HG02852 (cell line): ENCODE measurements at regions not wholly inside any gene's neighbourhood (a gene's known extent, or its start where the extent isn't known, plus 50 kb on each side); places are given as distances from the start of the nearest gene placed in this dataset.

Experiments used
- ATAC-seq: cut with Tn5 transposase; IDR thresholded peaks from one replicate; pipeline ENCODE4 v1.9.1; 2021; ENCODE audit warnings: mild to moderate bottlenecking, moderate library complexity; ENCODE audit not compliant: unreplicated experiment

DNA sequence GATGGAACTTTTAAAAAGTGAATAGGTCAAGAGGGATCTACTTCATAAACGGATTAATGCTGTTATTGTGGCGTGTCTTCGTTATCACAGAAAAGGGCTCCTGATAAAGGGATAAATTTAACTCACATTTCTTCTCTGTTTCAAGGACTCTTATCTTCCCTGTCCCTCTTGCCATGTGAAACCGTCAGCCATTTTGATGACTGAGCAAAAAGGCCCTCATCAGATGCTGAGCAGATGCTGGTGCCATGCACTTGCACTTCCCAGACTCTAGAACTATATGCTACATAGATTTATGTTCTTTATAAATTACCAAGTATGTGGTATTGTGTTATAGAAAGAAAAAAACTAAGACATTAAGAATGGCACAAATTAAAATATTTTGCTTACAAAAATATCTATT is 1011.8 kb upstream of the GBE1 start:
- no peak for ATAC-seq

DNA sequence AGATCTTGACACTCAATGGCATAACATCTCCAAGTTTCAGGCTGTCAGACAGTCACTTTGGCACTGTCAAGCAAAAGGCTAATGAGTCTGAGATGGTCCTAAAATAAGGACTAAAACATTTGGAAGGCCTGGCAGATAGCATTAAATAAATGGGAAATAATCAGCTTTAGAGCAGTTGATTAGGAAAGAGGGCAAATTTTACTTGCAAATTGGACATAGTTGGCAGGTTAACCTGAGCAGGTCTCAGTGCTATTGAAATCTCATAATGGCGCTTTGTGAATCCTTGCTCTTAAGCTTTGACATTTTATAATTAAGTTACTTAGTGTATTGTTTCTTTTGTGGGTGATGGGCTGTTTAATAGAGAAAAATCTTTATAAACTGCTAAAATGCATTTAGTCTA is 1003.1 kb upstream of the GBE1 start:
- no peak for ATAC-seq

DNA sequence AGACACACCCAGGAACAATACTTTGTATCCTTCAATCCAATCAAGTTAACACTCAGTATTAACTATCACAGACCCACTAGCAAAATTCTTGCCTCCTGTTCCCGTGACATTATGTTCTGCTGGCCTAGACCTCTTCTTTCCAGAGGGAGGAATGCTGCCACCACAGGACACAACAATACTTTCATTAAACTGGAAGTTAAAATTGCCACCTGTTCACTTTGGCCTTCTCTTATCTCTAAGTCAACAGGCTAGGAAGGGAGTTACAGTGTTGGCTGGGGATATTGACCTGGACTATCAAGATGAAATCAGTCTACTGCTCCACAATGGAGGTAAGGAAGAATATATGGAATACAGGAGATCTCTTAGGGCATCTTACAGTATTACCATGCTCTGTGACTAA is 1000.4 kb upstream of the GBE1 start:
- no peak for ATAC-seq

GRCh38 chr3:82745544-82745943 is 984.1 kb upstream of the GBE1 start:
- ATAC-seq = no peak

DNA sequence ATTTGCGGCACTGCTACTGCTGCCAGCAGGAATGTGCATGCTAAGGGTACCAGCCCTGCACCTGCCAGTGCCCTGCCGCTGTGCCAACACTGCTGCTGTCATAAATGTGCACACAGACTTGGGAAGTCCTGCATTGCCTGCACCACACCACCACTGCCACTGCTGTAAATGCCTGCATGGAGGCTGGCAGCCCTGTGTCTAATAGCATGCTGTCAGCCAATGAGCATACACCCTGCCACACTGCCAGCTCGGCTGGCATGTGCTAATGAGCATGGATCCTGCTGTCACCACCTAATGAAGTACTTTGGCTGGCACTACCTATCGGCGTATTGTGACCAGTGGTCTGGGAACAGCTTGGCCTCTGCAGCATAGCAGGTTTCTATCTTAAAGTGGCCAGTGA is 981.8 kb upstream of the GBE1 start:
- ATAC-seq = no peak

GRCh38 chr3:82741346-82741745 is 979.9 kb upstream of the GBE1 start:
- no peak for ATAC-seq

GRCh38 chr3:82739390-82739789 is 977.9 kb upstream of the GBE1 start:
- ATAC-seq = no peak

GRCh38 chr3:82736696-82737277 is 975.3 kb upstream of the GBE1 start:
- no peak for ATAC-seq

DNA sequence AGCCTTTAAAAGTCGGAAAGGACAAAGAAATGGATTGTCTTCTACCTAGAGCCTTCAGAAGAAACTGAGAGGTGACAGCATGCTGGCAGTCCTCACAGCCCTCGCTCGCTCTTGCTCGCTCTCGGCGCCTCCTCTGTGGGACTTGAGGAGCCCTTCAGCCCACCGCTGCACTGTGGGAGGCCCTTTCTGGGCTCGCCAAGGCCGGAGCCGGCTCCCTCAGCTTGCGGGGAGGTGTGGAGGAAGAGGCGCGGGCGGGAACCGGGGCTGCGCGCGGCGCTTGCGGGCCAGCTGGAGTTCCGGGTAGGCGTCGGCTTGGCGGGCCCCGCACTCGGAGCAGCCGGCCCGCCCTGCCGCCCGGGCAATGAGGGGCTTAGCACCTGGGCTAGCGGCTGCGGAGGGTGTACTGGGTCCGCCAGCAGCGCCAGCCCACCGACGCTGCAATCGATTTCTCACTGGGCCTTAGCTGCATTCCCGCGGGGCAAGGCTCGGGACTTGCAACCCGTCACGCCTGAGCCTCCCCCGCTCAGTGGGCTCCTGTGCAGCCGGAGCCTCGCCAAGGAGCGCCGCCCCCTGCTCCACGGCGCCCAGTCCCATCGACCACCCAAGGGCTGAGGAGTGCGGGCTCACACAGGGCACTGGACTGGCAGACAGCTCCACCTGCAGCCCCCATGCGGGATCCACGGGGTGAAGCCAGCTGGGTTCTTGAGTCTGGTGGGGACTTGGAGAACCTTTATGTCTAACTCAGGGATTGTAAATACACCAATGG is 953.8 kb upstream of the GBE1 start:
- no peak for ATAC-seq

DNA sequence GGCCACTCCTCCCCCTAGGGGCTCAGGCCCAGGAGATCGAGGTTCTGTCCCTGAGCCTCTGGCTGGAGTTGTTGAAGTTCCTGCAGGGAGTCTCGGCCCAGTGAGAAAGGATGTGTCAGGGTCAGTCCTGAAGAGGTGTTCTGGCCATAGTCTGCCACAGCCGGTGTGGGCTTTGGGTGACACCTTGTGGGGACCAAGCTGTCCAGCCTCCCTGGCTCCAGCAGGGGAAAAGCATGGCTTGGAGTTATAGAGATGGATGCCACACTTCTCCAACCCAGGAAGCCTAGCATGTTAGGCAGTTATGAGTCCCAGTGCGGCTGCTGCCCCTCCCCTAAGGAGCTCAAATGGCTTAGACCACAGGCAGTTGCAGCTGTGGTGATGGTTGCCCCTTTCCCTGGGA is 945.6 kb upstream of the GBE1 start:
- ATAC-seq = no peak

DNA sequence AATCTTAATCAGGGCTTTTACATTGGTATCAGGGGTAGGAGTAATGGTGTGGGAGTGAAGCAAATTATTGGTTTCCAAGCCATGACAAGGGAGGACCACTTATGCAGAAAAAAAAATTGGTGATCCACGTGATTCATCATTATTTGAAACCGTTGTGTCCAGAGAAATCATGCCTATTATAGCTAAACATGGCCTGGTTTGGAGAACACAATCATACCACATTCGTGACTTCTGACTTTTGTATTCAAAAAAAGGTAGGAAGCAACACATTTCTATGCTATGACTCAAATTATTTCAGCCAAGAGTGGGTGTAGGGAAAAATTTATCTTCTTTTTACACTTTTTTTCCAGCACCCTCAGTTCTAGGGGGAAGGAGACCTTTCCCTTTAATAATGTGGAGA is 924.3 kb upstream of the GBE1 start:
- no peak for ATAC-seq

DNA sequence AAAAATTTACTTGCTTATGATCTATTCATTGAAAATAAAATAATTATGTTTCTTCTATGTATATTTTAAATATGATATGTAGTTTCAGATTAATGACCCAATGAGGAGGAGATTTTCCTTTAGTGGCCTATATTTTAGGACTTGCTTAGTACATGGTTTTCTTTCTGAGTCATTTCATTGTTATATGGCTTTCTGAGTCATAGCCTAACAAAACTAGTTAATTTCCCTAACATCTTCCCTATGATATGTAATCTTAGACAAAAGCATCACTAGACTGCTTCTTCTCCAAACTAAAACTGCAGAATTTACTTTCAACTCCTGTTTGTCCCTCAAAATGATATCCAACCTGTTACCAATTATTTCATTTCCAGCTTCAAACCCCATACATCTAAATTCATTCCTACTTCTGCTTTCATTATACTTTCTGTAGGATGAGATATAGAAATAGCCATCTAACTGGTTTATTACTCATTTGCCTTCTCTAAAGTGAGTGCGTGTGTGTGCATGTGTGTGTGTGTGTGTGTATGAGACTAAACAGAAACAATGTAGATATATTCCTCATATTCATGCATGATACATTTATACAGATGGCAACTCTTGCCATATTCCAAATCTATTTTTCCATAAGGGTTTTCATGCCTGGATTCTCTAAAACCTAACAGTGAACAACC is 915.0 kb upstream of the GBE1 start:
- no peak for ATAC-seq

DNA sequence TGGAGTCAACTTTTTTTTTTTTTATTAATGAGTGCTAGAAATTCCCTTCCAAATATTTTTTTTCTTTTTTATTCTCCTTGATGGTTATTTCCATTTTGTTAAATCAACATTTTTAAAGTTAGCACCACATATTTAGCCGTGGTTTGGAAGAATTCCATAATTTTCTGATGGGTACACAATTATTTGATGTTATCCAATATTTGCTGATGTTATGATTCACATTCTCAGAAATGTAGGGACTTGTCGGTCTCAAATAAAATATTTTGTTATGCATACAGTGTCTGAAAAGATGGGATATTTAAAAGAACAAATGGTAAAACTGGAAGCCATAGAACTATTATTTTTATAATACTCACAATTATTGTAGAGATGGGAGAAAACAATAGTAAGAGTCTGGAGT is 911.5 kb upstream of the GBE1 start:
- ATAC-seq = no peak

DNA sequence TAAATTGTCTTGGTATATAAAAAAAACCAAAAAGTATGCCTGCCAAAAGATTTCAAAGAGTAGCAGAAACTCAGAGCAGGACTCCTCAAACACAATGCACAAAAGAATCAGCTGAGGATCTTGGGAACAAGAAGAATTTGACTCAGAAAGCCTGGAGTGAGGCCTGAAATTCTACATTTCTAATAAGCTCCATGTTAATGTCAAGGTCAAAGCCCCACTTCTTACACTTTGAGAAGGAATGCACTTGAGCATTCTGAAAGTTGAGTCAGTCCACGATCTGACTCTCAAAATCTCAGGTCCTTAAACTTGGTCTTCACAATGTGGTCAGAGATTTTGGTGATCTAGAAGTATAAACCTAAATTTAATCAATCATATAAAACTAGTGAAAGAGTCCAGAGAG is 910.0 kb upstream of the GBE1 start:
- no peak for ATAC-seq

- no peak for ATAC-seq
Observed at GRCh38 chr3:82654708-82655107, 893.3 kb upstream of the GBE1 start.

- no peak for ATAC-seq
Observed at GRCh38 chr3:82643948-82644347, 882.5 kb upstream of the GBE1 start.

GRCh38 chr3:82641701-82642100 is 880.3 kb upstream of the GBE1 start:
- no peak for ATAC-seq

DNA sequence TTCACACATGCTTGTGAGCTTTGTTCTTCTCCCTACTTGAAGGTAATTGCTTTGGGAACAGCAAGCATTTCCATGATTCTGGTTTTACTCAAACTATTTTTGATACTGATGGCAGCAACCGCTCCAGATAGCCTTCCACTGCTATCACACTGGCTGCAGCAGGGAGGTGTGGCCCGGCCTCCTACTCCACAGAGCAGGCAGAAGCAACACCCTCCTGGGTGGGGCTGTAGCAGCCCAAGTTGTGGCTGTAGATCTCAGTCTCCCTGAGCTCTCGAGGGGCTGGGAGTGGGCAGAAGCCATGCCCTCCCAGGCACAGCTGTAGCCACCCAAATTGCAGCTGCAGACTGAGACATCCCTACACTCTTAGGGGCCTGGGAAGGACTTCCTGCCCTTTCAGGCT is 878.8 kb upstream of the GBE1 start:
- no peak for ATAC-seq

- no peak for ATAC-seq
Observed at GRCh38 chr3:82637574-82637973, 876.1 kb upstream of the GBE1 start.

- no peak for ATAC-seq
Observed at GRCh38 chr3:82636177-82636576, 874.7 kb upstream of the GBE1 start.

DNA sequence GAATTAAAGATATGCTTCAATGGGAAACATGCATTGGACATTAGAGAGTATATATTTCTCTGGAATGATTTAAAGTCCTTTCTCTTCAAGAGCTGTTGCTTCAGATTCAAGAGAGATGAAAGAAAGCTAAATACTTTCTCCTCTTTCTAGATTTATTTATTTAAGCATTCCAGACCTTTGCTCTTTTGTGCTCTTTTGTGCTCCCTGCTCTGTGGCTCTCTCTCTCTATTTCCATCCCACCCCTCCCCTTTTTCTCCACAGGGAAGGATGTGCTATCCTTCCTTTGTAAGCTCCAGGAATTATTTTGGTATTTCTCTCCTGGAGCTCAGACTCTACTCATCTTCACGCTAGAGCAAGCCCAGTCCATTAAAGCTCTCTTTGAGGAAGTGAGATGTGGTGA is 871.9 kb upstream of the GBE1 start:
- ATAC-seq = no peak

GRCh38 chr3:82629937-82630336 is 868.5 kb upstream of the GBE1 start:
- ATAC-seq = no peak
